ENCODE measurements at regions not wholly inside any gene's neighbourhood (a gene's known extent, or its start where the extent isn't known, plus 50 kb on each side); places are given as distances from the start of the nearest gene placed in this dataset.

- TF ChIP-seq CTCF (IDR thresholded peaks at IDR 0.05; ENCODE audit: borderline replicate concordance, insufficient read depth, low read depth, low read length), result no peak
Measured at GRCh38 chr21:25384782-25385181, 222.5 kb downstream of the MRPL39 start.

GRCh38 chr21:25383545-25383944, 223.7 kb downstream of the MRPL39 start:
- no peak for TF ChIP-seq CTCF (IDR thresholded peaks at IDR 0.05; ENCODE audit: borderline replicate concordance, insufficient read depth, low read depth, low read length)
- no peak overlapping the region for H3K4me3 ChIP-seq (ENCODE audit: low read depth, low read length)

More at GRCh38 chr21:25384782-25385181, 222.5 kb downstream of the MRPL39 start:
- no peak overlapping the region for H3K4me3 ChIP-seq (ENCODE audit: low read depth, low read length)

GRCh38 chr21:25381936-25382452, 225.3 kb downstream of the MRPL39 start:
- no peak overlapping the region for H3K4me3 ChIP-seq (ENCODE audit: low read depth, low read length)
- TF ChIP-seq CTCF (IDR thresholded peaks at IDR 0.05; ENCODE audit: borderline replicate concordance, insufficient read depth, low read depth, low read length), result no peak

- no peak overlapping the region for H3K4me3 ChIP-seq (ENCODE audit: low read depth, low read length)
- no peak for TF ChIP-seq CTCF (IDR thresholded peaks at IDR 0.05; ENCODE audit: borderline replicate concordance, insufficient read depth, low read depth, low read length)
Measured at GRCh38 chr21:25375675-25376074, 231.6 kb downstream of the MRPL39 start.

- no peak for TF ChIP-seq CTCF (IDR thresholded peaks at IDR 0.05; ENCODE audit: borderline replicate concordance, insufficient read depth, low read depth, low read length)
- H3K4me3 ChIP-seq (ENCODE audit: low read depth, low read length), result no peak overlapping the region
Measured at GRCh38 chr21:25373126-25374082, 233.9 kb downstream of the MRPL39 start.

GRCh38 chr21:25371841-25372425, 235.3 kb downstream of the MRPL39 start:
- H3K4me3 ChIP-seq (ENCODE audit: low read depth, low read length), result no peak overlapping the region
- TF ChIP-seq CTCF (IDR thresholded peaks at IDR 0.05; ENCODE audit: borderline replicate concordance, insufficient read depth, low read depth, low read length), result no peak
